NCI-H2227 (cell line): ENCODE measurements at regions not wholly inside any gene's neighbourhood (a gene's known extent, or its start where the extent isn't known, plus 50 kb on each side); places are given as distances from the start of the nearest gene placed in this dataset.
"Not testable (repeated sequence)": the region's sequence is repeated elsewhere in the genome, so short reads cannot be mapped to it uniquely, and the experiment has no call there.

Source experiments
- DNase-seq: peaks from one replicate; lab custom pipeline; 2025; ENCODE audit not compliant: unreplicated experiment; lab: John Stamatoyannopoulos, UW

- DNase-seq, result no peak
These were observed 87.1 kb upstream of the ZNF281 start for GRCh38 chr1:200496937-200497336.

- DNase-seq, result no peak
These were observed 86.1 kb upstream of the ZNF281 start for GRCh38 chr1:200495901-200496300.

GRCh38 chr1:200493344-200493743 is 83.5 kb upstream of the ZNF281 start:
- peak; percentile 45 for DNase-seq

- DNase-seq, result no peak
These were observed 81.3 kb upstream of the ZNF281 start for GRCh38 chr1:200491103-200491502.

- no peak for DNase-seq
These were observed 80.3 kb upstream of the ZNF281 start for GRCh38 chr1:200490183-200490582.

GRCh38 chr1:200488375-200489165 is 78.7 kb upstream of the ZNF281 start:
- peak; percentile 84 for DNase-seq

- DNase-seq, result peak; percentile 40
These were observed 77.8 kb upstream of the ZNF281 start for GRCh38 chr1:200487650-200488049.

- DNase-seq, result no peak
These were observed 76.8 kb upstream of the ZNF281 start for GRCh38 chr1:200486634-200487033.

- not testable (repeated sequence) for DNase-seq
These were observed 74.7 kb upstream of the ZNF281 start for GRCh38 chr1:200484438-200484946.

GRCh38 chr1:200483491-200484143 is 73.8 kb upstream of the ZNF281 start:
- peak; percentile 49 for DNase-seq

GRCh38 chr1:200480964-200481363 is 71.1 kb upstream of the ZNF281 start:
- DNase-seq, result peak; percentile 84

GRCh38 chr1:200479816-200480215 is 70.0 kb upstream of the ZNF281 start:
- no peak for DNase-seq

- no peak for DNase-seq
These were observed 69.2 kb upstream of the ZNF281 start for GRCh38 chr1:200478945-200479558.

GRCh38 chr1:200478239-200478623 is 68.4 kb upstream of the ZNF281 start:
- DNase-seq, result no peak

GRCh38 chr1:200474633-200475032 is 64.8 kb upstream of the ZNF281 start:
- no peak for DNase-seq

GRCh38 chr1:200473698-200474371 is 64.0 kb upstream of the ZNF281 start:
- DNase-seq, result peak; percentile 68

GRCh38 chr1:200471739-200472138 is 61.9 kb upstream of the ZNF281 start:
- no peak for DNase-seq

GRCh38 chr1:200468264-200469001 is 58.6 kb upstream of the ZNF281 start:
- DNase-seq, result no peak

GRCh38 chr1:200464784-200465400 is 55.1 kb upstream of the ZNF281 start:
- no peak for DNase-seq
